ENCODE measurements at regions not wholly inside any gene's neighbourhood (a gene's known extent, or its start where the extent isn't known, plus 50 kb on each side); places are given as distances from the start of the nearest gene placed in this dataset.

DNA sequence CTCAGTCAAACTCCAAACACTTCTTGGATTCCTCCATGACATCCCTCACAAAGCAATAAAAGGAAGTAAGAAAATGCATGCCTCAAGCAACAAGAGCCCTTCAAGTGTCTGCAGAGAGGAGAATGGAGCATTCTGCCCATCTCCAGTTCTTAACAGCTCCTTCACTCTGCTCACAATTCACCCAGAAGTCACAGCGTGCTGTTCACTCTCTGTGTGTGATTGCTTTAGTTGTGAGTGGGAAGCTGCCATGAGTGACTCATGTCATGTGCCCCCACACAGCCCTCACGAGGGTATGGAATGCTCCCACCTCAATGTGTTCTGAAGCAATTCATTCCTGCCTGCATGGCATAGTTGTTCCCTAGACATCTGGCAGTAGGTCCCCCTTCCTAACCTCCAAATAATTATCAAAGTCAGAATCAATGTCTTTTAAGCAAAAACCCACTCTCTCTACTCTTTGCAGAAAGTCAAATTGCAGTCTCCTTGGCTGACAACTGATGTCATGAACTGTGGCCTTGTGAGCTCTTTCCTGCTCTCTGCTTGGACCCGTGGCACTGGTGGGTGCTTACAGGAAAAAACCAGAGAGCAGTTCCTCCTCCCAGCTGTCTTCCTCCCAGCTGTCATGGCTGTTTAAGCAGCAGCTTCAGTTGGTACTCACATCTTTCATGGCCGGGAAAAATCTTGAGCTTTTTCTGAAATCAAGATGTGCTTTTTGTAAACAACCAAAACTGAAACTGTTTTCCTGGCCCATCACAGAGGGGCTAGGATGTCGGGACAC, 112.1 kb upstream of the SPON1 start:
- H3K27ac ChIP-seq (ENCODE audit: low read depth, low read length), result no peak overlapping the region
- no peak overlapping the region for H2AFZ ChIP-seq (ENCODE audit: low read depth, low read length, severe bottlenecking)

DNA sequence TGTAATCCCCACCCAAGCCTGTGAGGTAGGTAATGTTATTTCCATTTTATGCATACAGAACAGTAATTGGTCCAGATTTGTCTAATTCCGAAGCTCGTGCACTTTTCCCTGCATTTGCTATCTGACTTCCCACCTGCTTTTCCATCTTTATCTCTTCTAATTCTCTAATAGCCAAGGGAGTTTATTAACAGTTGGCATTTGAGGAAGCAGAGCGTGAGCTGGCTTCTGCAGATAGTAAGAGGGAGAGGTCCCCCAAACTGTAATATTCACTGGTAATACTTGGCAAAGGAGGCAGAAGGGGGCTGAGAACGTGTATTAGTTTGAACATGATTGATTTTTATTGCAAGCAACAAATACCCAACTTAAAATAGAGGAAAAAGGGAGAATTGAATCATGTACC, 110.8 kb upstream of the SPON1 start:
- Histone ChIP-seq H3K4me2 (ENCODE audit: low read depth, low read length, poor library complexity, severe bottlenecking) (no peak overlapping the region), H3K4me3 (ENCODE audit: insufficient read depth, low read length, poor library complexity, severe bottlenecking) (no peak overlapping the region), H3K36me3 (ENCODE audit: low read length) (no peaks in the 10 kb centered on the region)

More for the DNA sequence above, 112.1 kb upstream of the SPON1 start:
- Histone ChIP-seq H3K36me3 (ENCODE audit: low read length) (no peaks in the 10 kb centered on the region), H3K9ac (ENCODE audit: low read length) (no peak overlapping the region), H3K9me3 (ENCODE audit: insufficient read depth, low read length) (no peaks in the 10 kb centered on the region), H3K9me2 (replicated peaks; ENCODE audit: insufficient read depth, low read length) (no peaks in the 10 kb centered on the region), H3F3A (ENCODE audit: insufficient read depth) (no peaks in the 10 kb centered on the region), H3K4me3 (ENCODE audit: insufficient read depth, low read length, poor library complexity, severe bottlenecking) (no peak overlapping the region), H3K27me3 (ENCODE audit: low read length) (no peaks in the 10 kb centered on the region), H3K4me2 (ENCODE audit: low read depth, low read length, poor library complexity, severe bottlenecking) (no peak overlapping the region), H3K79me2 (ENCODE audit: insufficient read depth, low read length) (no peaks in the 10 kb centered on the region), H4K20me1 (ENCODE audit: low read depth, low read length) (no peaks in the 10 kb centered on the region)
- TF ChIP-seq EZH2phosphoT487 (conservative IDR thresholded peaks at IDR 0.05; ENCODE audit: low read length), result no peak
- TF ChIP-seq, protein P1, sequence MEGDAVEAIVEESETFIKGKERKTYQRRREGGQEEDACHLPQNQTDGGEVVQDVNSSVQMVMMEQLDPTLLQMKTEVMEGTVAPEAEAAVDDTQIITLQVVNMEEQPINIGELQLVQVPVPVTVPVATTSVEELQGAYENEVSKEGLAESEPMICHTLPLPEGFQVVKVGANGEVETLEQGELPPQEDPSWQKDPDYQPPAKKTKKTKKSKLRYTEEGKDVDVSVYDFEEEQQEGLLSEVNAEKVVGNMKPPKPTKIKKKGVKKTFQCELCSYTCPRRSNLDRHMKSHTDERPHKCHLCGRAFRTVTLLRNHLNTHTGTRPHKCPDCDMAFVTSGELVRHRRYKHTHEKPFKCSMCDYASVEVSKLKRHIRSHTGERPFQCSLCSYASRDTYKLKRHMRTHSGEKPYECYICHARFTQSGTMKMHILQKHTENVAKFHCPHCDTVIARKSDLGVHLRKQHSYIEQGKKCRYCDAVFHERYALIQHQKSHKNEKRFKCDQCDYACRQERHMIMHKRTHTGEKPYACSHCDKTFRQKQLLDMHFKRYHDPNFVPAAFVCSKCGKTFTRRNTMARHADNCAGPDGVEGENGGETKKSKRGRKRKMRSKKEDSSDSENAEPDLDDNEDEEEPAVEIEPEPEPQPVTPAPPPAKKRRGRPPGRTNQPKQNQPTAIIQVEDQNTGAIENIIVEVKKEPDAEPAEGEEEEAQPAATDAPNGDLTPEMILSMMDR (IDR thresholded peaks at IDR 0.05; ENCODE audit: insufficient read depth, low read length, poor library complexity, severe bottlenecking), result no peak

DNA sequence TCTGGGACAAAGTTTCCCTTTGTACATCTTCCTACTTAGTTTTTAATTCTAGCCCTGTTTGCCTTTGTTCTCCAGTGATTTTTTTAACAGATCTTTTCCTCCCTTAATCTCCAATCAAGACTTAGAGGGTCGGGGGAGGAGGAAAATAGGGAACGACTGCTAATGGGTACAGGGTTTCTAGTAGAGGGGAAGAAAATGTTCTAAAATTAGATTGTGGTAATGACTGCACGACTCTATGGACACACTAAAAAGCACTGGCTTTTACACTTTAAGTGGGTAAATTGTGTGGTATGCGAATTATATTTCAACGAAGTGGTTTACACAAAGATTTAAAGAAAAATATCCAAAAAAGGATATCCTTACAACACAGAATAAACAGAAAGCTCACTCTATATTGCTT, 110.0 kb upstream of the SPON1 start:
- Histone ChIP-seq H3K27ac (ENCODE audit: low read depth, low read length) (no peak overlapping the region), H3K4me2 (ENCODE audit: low read depth, low read length, poor library complexity, severe bottlenecking) (no peak overlapping the region), H2AFZ (ENCODE audit: low read depth, low read length, severe bottlenecking) (no peak overlapping the region), H3K27me3 (ENCODE audit: low read length) (no peaks in the 10 kb centered on the region), H3K9ac (ENCODE audit: low read length) (no peak overlapping the region), H3K79me2 (ENCODE audit: insufficient read depth, low read length) (no peaks in the 10 kb centered on the region), H4K20me1 (ENCODE audit: low read depth, low read length) (no peaks in the 10 kb centered on the region), H3K9me2 (replicated peaks; ENCODE audit: insufficient read depth, low read length) (no peaks in the 10 kb centered on the region), H3F3A (ENCODE audit: insufficient read depth) (no peaks in the 10 kb centered on the region), H3K4me3 (ENCODE audit: insufficient read depth, low read length, poor library complexity, severe bottlenecking) (no peak overlapping the region), H3K36me3 (ENCODE audit: low read length) (no peaks in the 10 kb centered on the region), H3K9me3 (ENCODE audit: insufficient read depth, low read length) (no peaks in the 10 kb centered on the region)
- TF ChIP-seq, protein P1 (IDR thresholded peaks at IDR 0.05; ENCODE audit: insufficient read depth, low read length, poor library complexity, severe bottlenecking), result no peak
- TF ChIP-seq EZH2phosphoT487 (conservative IDR thresholded peaks at IDR 0.05; ENCODE audit: low read length), result no peak

More for the DNA sequence above, 110.8 kb upstream of the SPON1 start:
- Histone ChIP-seq H2AFZ (ENCODE audit: low read depth, low read length, severe bottlenecking) (no peak overlapping the region), H3F3A (ENCODE audit: insufficient read depth) (no peaks in the 10 kb centered on the region), H3K79me2 (ENCODE audit: insufficient read depth, low read length) (no peaks in the 10 kb centered on the region), H3K27ac (ENCODE audit: low read depth, low read length) (no peak overlapping the region), H3K9ac (ENCODE audit: low read length) (no peak overlapping the region), H3K9me3 (ENCODE audit: insufficient read depth, low read length) (no peaks in the 10 kb centered on the region), H4K20me1 (ENCODE audit: low read depth, low read length) (no peaks in the 10 kb centered on the region), H3K27me3 (ENCODE audit: low read length) (no peaks in the 10 kb centered on the region), H3K9me2 (replicated peaks; ENCODE audit: insufficient read depth, low read length) (no peaks in the 10 kb centered on the region)
- TF ChIP-seq, protein P1 (IDR thresholded peaks at IDR 0.05; ENCODE audit: insufficient read depth, low read length, poor library complexity, severe bottlenecking), result no peak
- no peak for TF ChIP-seq EZH2phosphoT487 (conservative IDR thresholded peaks at IDR 0.05; ENCODE audit: low read length)

All from SU-DHL-6 (cell line).